ENCODE measurements at regions not wholly inside any gene's neighbourhood (a gene's known extent, or its start where the extent isn't known, plus 50 kb on each side); places are given as distances from the start of the nearest gene placed in this dataset.
"Not testable (repeated sequence)": the region's sequence is repeated elsewhere in the genome, so short reads cannot be mapped to it uniquely, and the experiment has no call there.

- DNase-seq, result no peak
These were observed 670.1 kb upstream of the LRRN3 start for GRCh38 chr7:110420788-110421187.

- DNase-seq, result no peak
These were observed 669.3 kb upstream of the LRRN3 start for GRCh38 chr7:110421490-110422241.

- no peak for DNase-seq
These were observed 658.8 kb upstream of the LRRN3 start for GRCh38 chr7:110432061-110432553.

GRCh38 chr7:110438926-110439325 is 652.0 kb upstream of the LRRN3 start:
- not testable (repeated sequence) for DNase-seq

GRCh38 chr7:110442381-110442837 is 648.5 kb upstream of the LRRN3 start:
- no peak for DNase-seq

- DNase-seq, result no peak
These were observed 644.3 kb upstream of the LRRN3 start for GRCh38 chr7:110446658-110447057.

- DNase-seq, result no peak
These were observed 642.0 kb upstream of the LRRN3 start for GRCh38 chr7:110448918-110449317.

- no peak for DNase-seq
These were observed 636.2 kb upstream of the LRRN3 start for GRCh38 chr7:110454713-110455112.

GRCh38 chr7:110461621-110462020 is 629.3 kb upstream of the LRRN3 start:
- no peak for DNase-seq

GRCh38 chr7:110470420-110470819 is 620.5 kb upstream of the LRRN3 start:
- no peak for DNase-seq

GRCh38 chr7:110472419-110472818 is 618.5 kb upstream of the LRRN3 start:
- not testable (repeated sequence) for DNase-seq

GRCh38 chr7:110480964-110481363 is 610.0 kb upstream of the LRRN3 start:
- DNase-seq, result no peak

GRCh38 chr7:110483553-110483952 is 607.4 kb upstream of the LRRN3 start:
- DNase-seq, result no peak

GRCh38 chr7:110484356-110484755 is 606.6 kb upstream of the LRRN3 start:
- no peak for DNase-seq

- no peak for DNase-seq
These were observed 604.4 kb upstream of the LRRN3 start for GRCh38 chr7:110486549-110486948.

GRCh38 chr7:110502888-110503465 is 588.0 kb upstream of the LRRN3 start:
- no peak for DNase-seq

- no peak for DNase-seq
These were observed 583.6 kb upstream of the LRRN3 start for GRCh38 chr7:110507369-110507768.

GRCh38 chr7:110507832-110508231 is 583.1 kb upstream of the LRRN3 start:
- no peak for DNase-seq

- not testable (repeated sequence) for DNase-seq
These were observed 575.9 kb upstream of the LRRN3 start for GRCh38 chr7:110514975-110515551.

- no peak for DNase-seq
These were observed 571.1 kb upstream of the LRRN3 start for GRCh38 chr7:110519851-110520250.

GRCh38 chr7:110521357-110521911 is 569.5 kb upstream of the LRRN3 start:
- DNase-seq, result no peak

- no peak for DNase-seq
These were observed 568.7 kb upstream of the LRRN3 start for GRCh38 chr7:110522061-110522760.

- no peak for DNase-seq
These were observed 568.1 kb upstream of the LRRN3 start for GRCh38 chr7:110522761-110523200.
